SH-SY5Y (cell line): ENCODE measurements at regions not wholly inside any gene's neighbourhood (a gene's known extent, or its start where the extent isn't known, plus 50 kb on each side); places are given as distances from the start of the nearest gene placed in this dataset.

Experiments used
- GATA2 ChIP-seq: IDR thresholded peaks from 2 replicates; pipeline ENCODE4 v1.6.1; 2011; ENCODE audit warnings: mild to moderate bottlenecking, low read depth, low read length
- GATA3 ChIP-seq: IDR thresholded peaks from 2 replicates; pipeline ENCODE4 v1.6.1; 2011; ENCODE audit warnings: low read depth, mild to moderate bottlenecking, low read length, moderate library complexity

DNA sequence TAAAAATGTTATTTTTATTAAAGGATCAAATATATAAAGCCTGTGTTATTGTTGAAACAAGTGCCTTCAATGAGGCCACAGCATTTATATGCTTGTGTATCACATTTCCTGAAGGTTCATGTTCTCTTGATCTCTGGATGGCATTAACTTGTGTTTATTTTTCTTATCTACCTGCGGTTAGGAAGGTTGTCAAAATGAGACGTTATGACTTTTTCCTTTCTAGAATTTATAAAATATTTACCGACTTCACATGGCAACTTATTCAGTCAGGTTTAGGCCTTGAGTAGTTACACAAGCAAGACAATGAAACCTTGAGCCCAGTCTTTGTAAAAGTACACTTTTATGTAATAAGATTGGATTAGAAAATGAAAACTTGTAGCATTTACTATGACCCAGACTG, 196.4 kb upstream of the ACVR2A start:
- TF ChIP-seq GATA2 (no peak), GATA3 (no peak)

DNA sequence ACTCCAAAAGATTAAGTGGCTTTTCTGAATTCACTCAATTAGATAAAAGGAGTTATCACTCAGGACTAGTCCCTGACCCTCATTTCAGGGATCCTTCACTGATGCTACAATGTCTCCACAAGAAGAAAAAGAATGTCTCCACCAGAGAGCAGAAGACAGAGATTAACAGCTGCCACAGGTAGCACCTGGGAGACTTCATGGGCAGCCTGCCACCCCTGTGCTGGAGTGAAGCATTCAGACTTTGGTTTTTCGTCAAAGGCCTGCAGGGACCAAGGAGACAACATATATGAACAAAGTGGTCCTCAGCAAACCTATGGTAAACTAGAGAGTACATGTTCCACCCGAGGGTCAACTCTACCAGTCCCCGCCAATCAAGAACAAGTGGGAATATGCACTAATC, 197.0 kb upstream of the ACVR2A start:
- TF ChIP-seq GATA3 (no peak), GATA2 (no peak)

DNA sequence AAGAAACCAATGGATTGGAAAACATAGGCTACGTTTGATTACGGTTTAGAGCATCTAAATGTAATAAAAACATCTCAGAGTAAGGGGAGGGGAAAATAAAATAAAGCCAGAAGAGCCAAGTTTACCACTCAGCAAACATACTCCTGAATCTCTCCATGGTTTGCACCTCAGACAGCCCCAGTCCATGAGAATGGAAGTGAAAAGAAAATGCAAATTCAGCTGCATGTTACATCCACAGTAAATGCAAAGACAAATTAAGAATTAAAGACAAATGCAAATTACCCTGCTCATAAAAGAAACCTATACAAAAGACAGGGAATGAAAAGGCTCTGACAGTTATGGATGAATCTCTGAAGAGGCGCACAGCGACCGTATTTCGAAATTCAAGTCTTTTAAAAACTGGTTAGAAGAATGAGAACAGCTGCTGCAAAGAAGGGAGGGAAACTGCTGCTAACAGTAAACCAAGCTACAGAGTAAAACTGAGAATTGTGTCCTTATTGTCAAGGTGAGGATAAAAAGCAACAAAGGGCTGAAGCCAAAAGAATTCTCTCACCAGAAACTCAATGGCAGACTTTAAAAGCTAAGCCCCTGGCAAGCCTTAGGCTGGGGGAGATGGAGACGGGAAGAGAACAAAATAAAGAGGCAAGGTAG, 197.9 kb upstream of the ACVR2A start:
- no peak for TF ChIP-seq GATA2
- TF ChIP-seq GATA3: no peak

DNA sequence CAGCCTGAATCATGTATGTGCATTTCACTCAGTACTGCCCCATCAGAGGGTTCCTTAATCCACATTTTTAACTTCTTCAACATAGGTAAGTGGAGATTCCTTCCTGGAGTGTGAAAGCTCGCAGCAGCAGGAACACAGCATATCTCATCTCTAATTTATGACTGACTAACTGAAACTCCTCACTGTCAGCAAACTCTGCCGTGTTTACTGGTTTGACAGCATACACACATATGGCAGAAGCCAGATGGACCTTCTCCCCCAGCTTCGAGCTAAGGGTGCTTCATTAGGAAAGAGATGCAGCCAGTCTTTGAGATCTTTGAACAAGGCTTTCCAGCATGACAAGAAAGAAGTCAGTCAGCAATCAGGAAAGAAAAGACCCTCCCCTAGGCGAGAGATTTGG, 200.3 kb upstream of the ACVR2A start:
- TF ChIP-seq GATA3: no peak

DNA sequence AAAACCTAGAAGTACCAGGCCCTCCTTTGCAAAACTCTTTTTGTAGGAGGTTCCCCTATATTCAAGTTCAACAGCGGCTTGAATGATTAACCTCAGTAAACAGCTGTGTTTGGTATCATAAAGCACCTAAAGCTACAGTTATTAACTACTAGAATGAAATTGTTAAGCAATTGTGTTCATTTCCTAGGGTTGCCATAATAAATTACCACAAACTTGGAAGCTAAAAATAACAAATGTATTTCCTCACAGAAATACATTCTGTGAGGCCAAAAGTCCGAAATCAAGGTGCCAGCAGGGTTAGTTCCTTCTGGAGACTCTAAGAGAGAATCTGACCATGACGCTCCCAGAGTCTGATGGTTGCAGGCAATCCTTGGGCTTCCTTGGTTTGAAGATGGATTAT, 202.1 kb upstream of the ACVR2A start:
- TF ChIP-seq GATA3: no peak
- no peak for TF ChIP-seq GATA2

DNA sequence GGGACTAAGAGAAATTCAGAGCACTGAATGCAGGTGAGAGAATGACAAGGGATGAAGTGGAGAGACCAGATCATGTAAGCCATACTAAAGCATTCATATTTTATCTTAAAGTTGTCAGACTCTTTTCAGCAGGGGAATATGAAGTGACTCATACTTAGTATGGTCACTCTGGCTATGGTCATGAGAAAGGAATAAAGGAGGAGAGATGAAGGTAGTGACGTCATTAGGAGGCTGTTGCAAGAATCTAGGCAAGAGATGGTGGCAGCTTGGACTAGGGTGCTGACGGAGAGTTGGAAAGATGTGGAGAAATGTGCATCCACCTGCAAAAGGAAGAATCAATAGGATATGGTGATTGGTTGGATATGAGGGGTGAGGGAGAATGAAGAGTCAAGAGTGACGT, 203.2 kb upstream of the ACVR2A start:
- TF ChIP-seq GATA2 (no peak), GATA3 (no peak)

DNA sequence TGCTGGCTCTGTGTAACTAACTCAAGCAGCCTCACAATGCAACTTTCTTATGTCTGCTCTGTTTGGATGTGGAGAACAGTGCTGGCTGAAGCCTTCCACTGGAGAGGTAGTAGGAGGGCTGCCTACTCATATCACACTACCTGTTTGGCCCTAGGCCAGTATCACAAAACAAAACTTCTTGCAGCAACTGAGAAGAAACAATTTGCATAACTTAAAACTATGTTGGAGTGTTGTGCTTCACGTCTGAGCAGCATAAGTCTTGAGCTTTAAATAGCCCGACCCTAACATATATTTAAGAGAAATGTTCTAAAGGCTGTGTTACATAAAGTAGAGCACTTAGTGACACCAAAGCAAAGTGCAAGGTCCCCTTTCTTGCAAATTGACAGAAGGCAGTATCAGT, 204.9 kb upstream of the ACVR2A start:
- TF ChIP-seq GATA2: no peak
- TF ChIP-seq GATA3: no peak

DNA sequence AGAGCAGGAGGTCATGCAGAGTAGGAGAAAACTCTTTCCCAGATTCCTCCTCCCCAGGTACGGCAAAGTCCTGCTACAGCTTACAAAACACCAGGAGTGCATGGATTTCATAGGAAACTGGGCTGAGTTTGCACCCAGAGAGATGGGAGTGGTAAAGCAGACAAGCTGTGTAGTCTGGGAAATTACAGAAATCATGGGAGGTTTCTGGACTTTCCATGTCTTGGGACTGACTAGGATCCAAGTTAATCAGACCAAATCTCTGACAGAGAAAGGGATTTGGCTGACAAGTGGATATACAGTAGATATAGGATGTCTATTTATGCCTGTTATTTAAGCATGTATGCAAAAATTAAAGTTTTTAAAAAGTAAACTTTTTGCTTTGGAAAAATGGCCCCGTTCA, 205.4 kb upstream of the ACVR2A start:
- TF ChIP-seq GATA2: no peak
- no peak for TF ChIP-seq GATA3

DNA sequence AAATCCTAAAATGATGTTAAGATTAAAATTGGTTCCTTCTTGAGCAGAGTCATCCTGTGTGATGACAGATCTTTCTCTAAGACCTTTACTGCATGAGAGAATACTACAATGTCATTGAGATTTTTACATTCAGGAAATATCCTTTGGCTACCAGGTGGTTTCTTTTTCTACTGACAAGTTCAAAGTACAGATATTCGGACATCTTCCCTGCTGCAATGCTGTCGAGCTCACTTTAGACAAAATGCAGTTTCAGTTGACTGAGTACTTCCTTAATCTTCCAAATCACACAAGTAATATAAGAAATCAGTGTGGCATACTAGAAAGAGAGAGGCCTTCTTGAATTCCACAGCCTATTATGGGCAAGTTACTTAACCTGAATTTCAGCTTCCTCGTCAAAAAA, 207.9 kb upstream of the ACVR2A start:
- TF ChIP-seq GATA2 (no peak), GATA3 (no peak)

DNA sequence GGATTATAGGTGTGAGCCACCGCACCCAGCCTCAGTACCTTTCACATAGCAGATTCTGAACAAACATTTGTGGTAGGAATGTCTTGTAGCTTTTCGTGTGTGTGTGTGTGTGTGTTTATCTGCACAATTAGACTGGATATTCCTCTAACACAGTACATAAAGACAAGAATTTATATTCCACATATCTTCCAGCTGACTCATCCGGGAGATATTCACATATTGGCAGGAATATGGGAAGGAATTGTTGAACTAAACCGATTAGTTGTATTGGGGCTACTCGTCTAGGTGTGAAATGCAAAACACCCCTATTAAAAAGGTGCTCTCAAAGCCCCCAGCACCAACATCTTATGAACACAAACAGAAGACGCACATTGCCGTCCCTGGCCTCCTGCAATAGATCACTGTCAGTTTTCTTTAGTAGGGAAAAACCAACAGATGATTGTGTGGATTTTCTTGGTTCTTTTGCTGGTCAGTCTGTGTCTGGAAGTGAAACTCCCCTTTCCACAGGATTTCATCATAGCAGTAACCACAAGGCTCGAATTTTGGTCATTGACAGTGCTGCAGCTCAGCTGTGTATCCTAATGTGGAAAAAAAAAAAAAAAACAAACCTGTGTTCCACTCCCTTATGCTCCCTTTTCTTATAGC, 208.5 kb upstream of the ACVR2A start:
- no peak for TF ChIP-seq GATA3
- no peak for TF ChIP-seq GATA2

DNA sequence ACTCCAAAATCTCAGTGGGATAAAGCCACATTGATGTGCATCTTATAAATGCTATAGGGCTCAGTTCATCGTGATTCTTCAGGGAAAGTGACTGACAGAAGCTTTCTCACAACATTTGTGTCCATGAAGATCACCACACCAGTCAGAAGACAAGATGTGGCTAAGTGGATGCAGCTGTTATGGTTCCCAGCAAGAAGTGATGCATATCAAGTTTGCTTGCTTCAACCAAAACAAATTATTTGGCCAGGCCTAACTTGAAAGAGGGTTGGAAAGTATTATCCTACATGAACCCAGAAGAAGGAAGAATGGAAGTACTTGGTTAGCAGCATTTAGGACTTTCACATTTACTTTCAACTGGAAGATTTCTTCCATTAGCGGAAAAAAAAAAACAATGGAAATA, 210.0 kb upstream of the ACVR2A start:
- no peak for TF ChIP-seq GATA3
- no peak for TF ChIP-seq GATA2

DNA sequence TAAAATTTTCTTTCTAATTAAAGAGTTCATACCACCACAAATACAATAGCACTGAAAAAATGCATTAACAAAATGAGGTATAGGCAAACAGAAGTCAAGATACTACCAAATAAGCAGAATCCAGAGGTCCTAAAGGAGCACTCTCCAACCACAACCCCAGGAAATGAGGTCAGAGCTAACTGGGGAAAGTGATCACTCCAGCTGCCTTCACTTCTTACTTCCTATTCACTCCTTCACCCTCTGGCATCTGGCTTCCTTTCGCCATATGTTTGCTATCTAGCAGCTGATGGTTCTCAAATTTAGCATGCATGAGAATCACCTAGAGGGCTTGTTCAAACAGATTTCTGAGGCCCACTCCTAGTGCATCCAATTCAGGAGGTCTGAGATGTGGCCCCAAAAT, 212.6 kb upstream of the ACVR2A start:
- TF ChIP-seq GATA3 (no peak), GATA2 (no peak)

DNA sequence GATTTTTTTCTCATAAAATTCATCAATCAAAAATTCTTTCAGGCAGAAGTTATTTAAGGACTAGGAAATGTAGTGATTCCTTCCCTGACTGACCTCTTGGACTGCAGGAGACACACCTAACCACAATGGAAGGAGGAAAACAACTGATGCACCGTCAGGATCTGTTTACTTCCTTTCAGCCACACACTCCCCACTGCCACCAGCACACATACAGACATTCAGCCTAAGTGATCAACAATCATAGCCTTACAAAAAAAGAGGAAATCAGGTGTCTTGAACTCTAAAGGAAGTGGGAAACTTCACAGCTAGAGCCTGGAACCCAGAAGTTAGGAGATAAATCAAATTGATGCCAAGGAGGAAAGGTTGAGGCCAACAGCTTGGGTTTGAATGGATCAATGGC, 213.5 kb upstream of the ACVR2A start:
- TF ChIP-seq GATA3: no peak
- TF ChIP-seq GATA2: no peak

DNA sequence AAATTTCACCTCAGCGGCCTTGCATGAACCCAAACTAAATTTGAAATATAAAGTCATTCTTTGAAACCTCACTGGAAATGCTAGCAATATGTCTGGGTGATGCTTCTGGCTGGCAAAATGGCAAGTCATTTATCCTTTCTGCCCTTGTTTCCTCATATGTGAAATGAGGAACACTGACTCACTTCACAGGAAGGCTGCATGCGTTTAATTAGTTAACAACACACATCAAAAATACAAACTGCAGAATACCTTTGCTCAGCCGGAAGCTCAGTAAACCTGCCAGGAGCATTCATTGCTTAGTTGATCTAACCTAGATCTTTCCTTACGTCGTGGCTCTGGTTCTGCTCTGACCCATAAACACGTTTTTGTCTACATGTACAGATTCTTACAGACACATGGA, 214.2 kb upstream of the ACVR2A start:
- TF ChIP-seq GATA3 (no peak), GATA2 (no peak)

DNA sequence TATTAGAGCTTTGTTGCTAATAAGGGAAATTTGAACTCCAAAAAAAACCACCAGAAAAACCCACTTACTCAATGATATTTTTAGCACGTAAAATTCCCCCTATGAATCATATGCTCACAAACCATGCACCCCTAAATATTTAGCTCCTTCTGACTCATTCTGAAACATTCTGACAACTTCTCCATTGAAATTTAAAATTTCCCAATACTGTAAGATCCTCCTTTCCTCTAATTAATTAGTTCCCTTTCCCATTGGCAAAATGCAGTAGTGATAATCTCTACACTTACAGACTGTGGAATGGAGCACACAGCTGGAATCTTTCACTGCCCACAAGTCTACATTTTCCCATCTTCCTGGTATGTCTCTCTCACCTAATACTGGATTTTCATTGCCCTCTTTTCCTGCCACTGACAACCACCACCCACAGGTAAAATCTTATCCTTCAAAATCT, 215.8 kb upstream of the ACVR2A start:
- TF ChIP-seq GATA3: no peak
- no peak for TF ChIP-seq GATA2
